B cell (primary cell): ENCODE measurements at regions not wholly inside any gene's neighbourhood (a gene's known extent, or its start where the extent isn't known, plus 50 kb on each side); places are given as distances from the start of the nearest gene placed in this dataset.

Experiments
- ATAC-seq: fragments of 200-7000 bp; cut with Tn5 transposase; one replicate; pipeline ENCODE4 v1.10.0; 2021; ENCODE audit warnings: low read depth, mild to moderate bottlenecking, moderate number of reproducible peaks, moderate library complexity
- CTCF ChIA-PET: fragments of 350-600 bp; sonication (Branson Sonifier 250); formaldehyde crosslinking; loops from one replicate; lab custom pipeline; 2021; ENCODE audit warnings: antibody characterized with exemption, inconsistent platforms; lab: Charles Lee
- POLR2A ChIA-PET: fragments of 350-600 bp; sonication (Branson Sonifier 250); formaldehyde crosslinking; loops from one replicate; lab custom pipeline; 2021; ENCODE audit warnings: antibody characterized with exemption; lab: Charles Lee
- DNase-seq: peaks from one replicate; pipeline ENCODE4 v3.0.0; 2013
- H2AFZ ChIP-seq: 2 replicates; pipeline ENCODE4 v1.6.1; 2012; ENCODE audit warnings: mild to moderate bottlenecking, low read depth, low read length; ENCODE audit not compliant: insufficient read depth, poor library complexity, severe bottlenecking
- H3K27ac ChIP-seq, 2 donors: 1 replicate in 1 of 2; 2 replicates in 1 of 2; pipeline ENCODE4 v1.5.1; 2012 to 2013; ENCODE audit warnings: low read length in 2 of 2, mild to moderate bottlenecking in 2 of 2, moderate library complexity in 1 of 2
- H3K27me3 ChIP-seq, 4 experiments: fragments of 200-600 bp in 1 of 4; sonication (generic) in 1 of 4; replicated peaks in 1 of 4; 1 replicate in 2 of 4; 2 replicates in 2 of 4; pipeline versions ENCODE4 v1.6.1 to v1.7.0; 2013 to 2016; ENCODE audit warnings: low read length in 3 of 4, mild to moderate bottlenecking in 2 of 4, mixed read lengths in 1 of 4, moderate library complexity in 1 of 4; ENCODE audit not compliant: insufficient read depth in 4 of 4, control insufficient read depth in 3 of 4; ENCODE audit errors: control extremely low read depth in 1 of 4
- H3K36me3 ChIP-seq, 2 experiments: replicated peaks in 1 of 2; 1 replicate in 1 of 2; 2 replicates in 1 of 2; pipeline versions ENCODE4 v1.6.1 to v1.7.1; 2013; ENCODE audit warnings: low read length in 1 of 2; ENCODE audit not compliant: insufficient read depth in 2 of 2, control insufficient read depth in 1 of 2; ENCODE audit errors: control extremely low read depth in 1 of 2, extremely low read depth in 1 of 2
- H3K4me1 ChIP-seq, 2 donors: fragments of 200-600 bp in 1 of 2; sonication (generic) in 1 of 2; 1 replicate in 1 of 2; 2 replicates in 1 of 2; pipeline versions ENCODE4 v1.5.1 to v1.6.1; 2013 to 2017; ENCODE audit warnings: low read length in 2 of 2; ENCODE audit not compliant: control insufficient read depth in 2 of 2, insufficient read depth in 2 of 2
- H3K4me2 ChIP-seq: replicated peaks from 2 replicates; pipeline ENCODE3; 2012; ENCODE audit warnings: mild to moderate bottlenecking, low read depth, low read length; ENCODE audit not compliant: poor library complexity, severe bottlenecking
- H3K4me3 ChIP-seq, 5 experiments: fragments of 200-600 bp in 1 of 5; sonication (generic) in 1 of 5; 1 replicate in 3 of 5; 2 replicates in 2 of 5; pipeline versions ENCODE4 v1.5.1 to v1.7.0; 2011 to 2016; ENCODE audit warnings: low read length in 4 of 5, mild to moderate bottlenecking in 4 of 5, low read depth in 2 of 5, control low read depth in 1 of 5, moderate library complexity in 1 of 5; ENCODE audit not compliant: insufficient read depth in 1 of 5; ENCODE audit errors: control extremely low read depth in 1 of 5, extremely low read depth in 1 of 5
- H3K79me2 ChIP-seq: fragments of 200-600 bp; sonication (generic); one replicate; pipeline ENCODE4 v1.6.0; 2016; ENCODE audit warnings: low read length; ENCODE audit not compliant: control insufficient read depth, insufficient read depth
- H3K9ac ChIP-seq: fragments of 200-600 bp; sonication (generic); 2 replicates; pipeline ENCODE4 v1.6.1; 2017; ENCODE audit warnings: mild to moderate bottlenecking, low read length, moderate library complexity
- H3K9me3 ChIP-seq, 3 donors: one replicate each; pipeline versions ENCODE4 v1.6.1 to v1.7.1; 2013; ENCODE audit warnings: low read length in 2 of 3; ENCODE audit not compliant: control insufficient read depth in 2 of 3, insufficient read depth in 1 of 3; ENCODE audit errors: control extremely low read depth in 1 of 3
- H4K20me1 ChIP-seq: 2 replicates; pipeline ENCODE4 v1.6.0; 2012; ENCODE audit warnings: mild to moderate bottlenecking, low read length; ENCODE audit not compliant: insufficient read depth, control insufficient read depth, poor library complexity, severe bottlenecking
- H3K27ac Mint-ChIP-seq: one replicate; pipeline ENCODE4 v1.8.0; 2021; ENCODE audit warnings: mixed read lengths
- H3K27me3 Mint-ChIP-seq: one replicate; pipeline ENCODE4 v1.8.0; 2021; ENCODE audit warnings: mixed read lengths
- H3K4me1 Mint-ChIP-seq: one replicate; pipeline ENCODE4 v1.8.0; 2021; ENCODE audit warnings: mixed read lengths
- H3K4me3 Mint-ChIP-seq: one replicate; pipeline ENCODE4 v1.8.0; 2021; ENCODE audit warnings: mixed read lengths
- H3K9me3 Mint-ChIP-seq: one replicate; pipeline ENCODE4 v1.8.0; 2022; ENCODE audit warnings: mixed read lengths; ENCODE audit not compliant: insufficient read depth
- CTCF ChIP-seq: fragments of 200-600 bp; IDR thresholded peaks from one replicate; pipeline ENCODE4 v1.8.0; 2022; ENCODE audit warnings: antibody characterized with exemption, mild to moderate bottlenecking
- EZH2 ChIP-seq: IDR thresholded peaks from 2 replicates; pipeline ENCODE4 v1.6.1; 2012; ENCODE audit warnings: borderline replicate concordance, low read depth, mild to moderate bottlenecking, moderate library complexity, low read length; ENCODE audit not compliant: insufficient read depth, poor library complexity, severe bottlenecking
- WGBS: methylation state at CpG from one replicate; pipeline ENCODE4 v1.1.5; 2013; ENCODE audit warnings: missing lambda C conversion rate; ENCODE audit not compliant: insufficient coverage; 5-methylcytosine and 5-hydroxymethylcytosine counted together
- intact Hi-C: fragments of 100-400 bp; cut with micrococcal nuclease; formaldehyde crosslinking; loops from one replicate; pipeline ENCODE4 v1.10.0; 2022

GRCh38 chr11:122441666-122442035 lies 213.9 kb upstream of the UBASH3B start:
- ATAC-seq (no peak), DNase-seq (no peak)
- H3K27me3 ChIP-seq, result peaks cover 0 to 22% (median 13%) of the 10 kb centered on the region in 4 experiments
- H3K4me1 Mint-ChIP-seq, result no peaks in the 10 kb centered on the region
- peaks cover 16% of the 10 kb centered on the region for H3K27me3 Mint-ChIP-seq
- CTCF ChIA-PET, result no interaction called here
- H3K36me3 ChIP-seq, result no peaks in the 10 kb centered on the region
- POLR2A ChIA-PET, result no interaction called here
- no peaks in the 10 kb centered on the region for H3K9me3 Mint-ChIP-seq
- intact Hi-C loops, result no loop called here
- H3K27ac Mint-ChIP-seq, result no peak overlapping the region
- no peak overlapping the region for H2AFZ ChIP-seq
- TF ChIP-seq EZH2, result no peak
- no peak for TF ChIP-seq CTCF
- H3K27ac ChIP-seq, result no peak overlapping the region
- H3K4me1 ChIP-seq, result no peaks in the 10 kb centered on the region
- 80% methylated on average over 2 of the region's 3 CpGs for WGBS
- peaks cover 0 to 3% (median 0%) of the 10 kb centered on the region in 3 donors for H3K9me3 ChIP-seq
- H3K4me3 Mint-ChIP-seq, result no peak overlapping the region
- H4K20me1 ChIP-seq, result no peaks in the 10 kb centered on the region
- no peaks in the 10 kb centered on the region for H3K79me2 ChIP-seq
- H3K4me3 ChIP-seq, result no peak overlapping the region
- H3K4me2 ChIP-seq, result no peak overlapping the region
- H3K9ac ChIP-seq, result no peak overlapping the region

- H3K9ac ChIP-seq, result no peak overlapping the region
- no peak overlapping the region for H3K4me3 ChIP-seq
- no peaks in the 10 kb centered on the region for H3K79me2 ChIP-seq
- intact Hi-C loops, result no loop called here
- no peak overlapping the region for H2AFZ ChIP-seq
- 14% methylated on average over 11 of the region's 28 CpGs for WGBS
- peaks cover 0 to 22% (median 13%) of the 10 kb centered on the region in 4 experiments for H3K27me3 ChIP-seq
- ChIA-PET CTCF (no interaction called here), POLR2A (no interaction called here)
- ATAC-seq (no peak), DNase-seq (no peak)
- Mint-ChIP-seq H3K4me1 (no peaks in the 10 kb centered on the region), H3K4me3 (no peak overlapping the region), H3K27ac (no peak overlapping the region), H3K9me3 (no peaks in the 10 kb centered on the region), H3K27me3 (peaks cover 16% of the 10 kb centered on the region)
- no peaks in the 10 kb centered on the region for H4K20me1 ChIP-seq
- no peak overlapping the region for H3K4me2 ChIP-seq
- H3K9me3 ChIP-seq, result peaks cover 0 to 3% (median 0%) of the 10 kb centered on the region in 3 donors
- no peak overlapping the region for H3K27ac ChIP-seq
- no peaks in the 10 kb centered on the region for H3K36me3 ChIP-seq
- TF ChIP-seq CTCF (no peak), EZH2 (no peak)
- H3K4me1 ChIP-seq, result no peaks in the 10 kb centered on the region
Measured at GRCh38 chr11:122440811-122441665, 214.5 kb upstream of the UBASH3B start.
